C4-2B (cell line): ENCODE measurements at regions not wholly inside any gene's neighbourhood (a gene's known extent, or its start where the extent isn't known, plus 50 kb on each side); places are given as distances from the start of the nearest gene placed in this dataset.
"Not testable (repeated sequence)": the region's sequence is repeated elsewhere in the genome, so short reads cannot be mapped to it uniquely, and the experiment has no call there.

ENCODE experiments used
- H3K27ac ChIP-seq: fragments of 450-650 bp; 2 replicates; pipeline ENCODE4 v1.5.1; 2017
- ZFX ChIP-seq: fragments of 450-650 bp; IDR thresholded peaks from 2 replicates; pipeline ENCODE4 v1.6.1; 2017
- TF ChIP-seq, protein P1 (sequence below): fragments of 450-650 bp; conservative IDR thresholded peaks from 2 replicates; pipeline ENCODE4 v1.5.1; 2017; ENCODE audit warnings: mild to moderate bottlenecking

DNA sequence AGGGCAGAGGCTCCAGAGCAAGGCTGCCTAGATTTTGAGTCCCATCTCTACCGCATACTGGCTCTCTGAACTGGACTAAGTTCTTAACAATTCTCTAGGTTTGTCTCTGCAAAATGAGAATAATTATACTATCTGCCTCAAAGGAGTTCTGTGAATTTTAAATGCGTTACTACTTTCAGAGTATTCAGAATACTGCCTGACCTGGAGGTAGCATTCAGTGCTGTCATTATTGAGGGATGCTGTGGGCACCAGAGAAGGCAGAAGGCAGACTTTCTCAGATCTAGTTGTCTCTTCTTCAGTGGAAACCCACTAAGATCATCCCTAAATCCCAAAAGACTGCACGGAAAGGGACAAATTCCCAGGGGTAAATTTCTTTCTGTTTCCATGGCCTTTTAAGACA lies 147.4 kb upstream of the RORA start:
- TF ChIP-seq ZFX: no peak
- TF ChIP-seq, protein P1, sequence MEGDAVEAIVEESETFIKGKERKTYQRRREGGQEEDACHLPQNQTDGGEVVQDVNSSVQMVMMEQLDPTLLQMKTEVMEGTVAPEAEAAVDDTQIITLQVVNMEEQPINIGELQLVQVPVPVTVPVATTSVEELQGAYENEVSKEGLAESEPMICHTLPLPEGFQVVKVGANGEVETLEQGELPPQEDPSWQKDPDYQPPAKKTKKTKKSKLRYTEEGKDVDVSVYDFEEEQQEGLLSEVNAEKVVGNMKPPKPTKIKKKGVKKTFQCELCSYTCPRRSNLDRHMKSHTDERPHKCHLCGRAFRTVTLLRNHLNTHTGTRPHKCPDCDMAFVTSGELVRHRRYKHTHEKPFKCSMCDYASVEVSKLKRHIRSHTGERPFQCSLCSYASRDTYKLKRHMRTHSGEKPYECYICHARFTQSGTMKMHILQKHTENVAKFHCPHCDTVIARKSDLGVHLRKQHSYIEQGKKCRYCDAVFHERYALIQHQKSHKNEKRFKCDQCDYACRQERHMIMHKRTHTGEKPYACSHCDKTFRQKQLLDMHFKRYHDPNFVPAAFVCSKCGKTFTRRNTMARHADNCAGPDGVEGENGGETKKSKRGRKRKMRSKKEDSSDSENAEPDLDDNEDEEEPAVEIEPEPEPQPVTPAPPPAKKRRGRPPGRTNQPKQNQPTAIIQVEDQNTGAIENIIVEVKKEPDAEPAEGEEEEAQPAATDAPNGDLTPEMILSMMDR: no peak

DNA sequence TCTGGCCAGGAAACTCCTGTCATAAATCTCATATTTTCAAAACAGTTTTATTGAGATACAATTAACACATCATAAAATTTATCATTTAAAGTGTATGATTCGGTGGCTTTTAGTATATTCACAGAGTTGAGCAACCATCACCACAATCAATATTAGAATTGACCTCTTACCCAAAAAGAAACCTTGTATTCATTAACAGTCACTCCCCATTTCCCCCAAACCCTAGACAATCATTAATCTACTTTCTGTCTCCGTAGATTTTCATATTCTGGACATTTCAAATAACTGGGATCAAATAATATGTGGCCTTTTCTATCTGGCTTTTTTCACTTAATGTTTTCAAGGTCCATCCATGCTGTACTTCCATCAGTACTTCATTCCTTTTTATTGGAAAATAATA lies 145.7 kb upstream of the RORA start:
- H3K27ac ChIP-seq: no peak overlapping the region
- no peak for TF ChIP-seq ZFX
- TF ChIP-seq, protein P1: no peak

More for the DNA sequence above, 147.4 kb upstream of the RORA start:
- H3K27ac ChIP-seq: no peak overlapping the region

DNA sequence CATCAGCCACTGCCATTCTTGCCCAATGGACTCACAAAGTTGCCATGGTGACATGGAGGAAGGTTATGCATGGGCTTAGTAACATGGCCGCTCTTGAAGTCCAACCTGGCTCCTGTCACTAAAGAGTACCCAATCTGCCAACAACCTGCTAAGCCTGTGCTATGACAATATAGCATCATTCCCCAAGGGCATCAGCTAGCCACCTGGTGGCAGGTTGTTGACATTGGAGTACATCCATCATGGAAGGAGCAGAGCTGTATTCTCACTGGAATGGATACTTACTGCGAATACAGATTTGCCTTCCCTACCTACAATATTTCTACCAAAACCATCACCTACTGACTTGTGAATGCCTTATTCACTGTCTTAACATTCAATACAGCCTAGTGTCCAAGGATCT lies 138.9 kb upstream of the RORA start:
- TF ChIP-seq, protein P1: peak; percentile 53
- no peak for TF ChIP-seq ZFX
- no peak overlapping the region for H3K27ac ChIP-seq

DNA sequence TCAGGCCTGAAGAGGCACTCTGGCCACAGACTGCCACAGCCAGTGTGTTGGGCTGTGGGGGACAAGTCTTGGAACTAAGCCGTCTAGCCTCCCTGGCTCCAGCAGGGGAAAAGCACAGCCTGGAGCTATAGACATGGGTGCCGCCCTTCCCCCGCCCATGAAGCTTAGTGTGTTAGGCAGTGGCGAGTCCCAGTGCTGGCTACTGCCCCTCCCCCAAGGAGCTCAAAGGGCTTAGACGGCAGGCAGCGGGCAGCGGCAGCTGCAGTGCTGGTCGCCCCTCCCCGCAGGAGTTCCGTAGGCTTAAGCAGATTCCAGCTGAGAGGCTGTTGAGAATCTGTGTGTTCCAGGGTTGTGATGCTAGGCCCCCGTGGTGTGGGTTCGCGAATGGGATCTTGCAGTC lies 135.8 kb upstream of the RORA start:
- TF ChIP-seq, protein P1: no peak
- TF ChIP-seq ZFX: no peak

DNA sequence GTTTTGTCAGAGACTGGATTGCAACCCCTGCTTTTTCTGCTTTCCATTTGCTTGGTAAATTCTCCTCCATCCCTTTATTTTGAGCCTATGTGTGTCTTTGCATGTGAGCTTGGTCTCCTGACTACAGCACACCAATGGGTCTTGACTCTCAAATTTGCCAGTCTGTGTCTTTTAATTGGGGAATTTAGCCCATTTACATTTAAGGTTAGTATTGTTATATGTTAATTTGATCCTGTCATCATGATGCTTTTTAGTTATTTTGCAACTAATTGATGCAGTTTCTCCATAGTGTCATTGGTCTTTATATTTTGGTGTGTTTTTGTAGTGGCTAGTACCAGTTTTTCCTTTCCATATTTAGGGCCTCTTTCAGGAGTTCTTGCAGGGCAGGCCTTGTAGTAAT lies 133.8 kb upstream of the RORA start:
- not testable (repeated sequence) for H3K27ac ChIP-seq

More for the DNA sequence above, 135.8 kb upstream of the RORA start:
- H3K27ac ChIP-seq: no peak overlapping the region

DNA sequence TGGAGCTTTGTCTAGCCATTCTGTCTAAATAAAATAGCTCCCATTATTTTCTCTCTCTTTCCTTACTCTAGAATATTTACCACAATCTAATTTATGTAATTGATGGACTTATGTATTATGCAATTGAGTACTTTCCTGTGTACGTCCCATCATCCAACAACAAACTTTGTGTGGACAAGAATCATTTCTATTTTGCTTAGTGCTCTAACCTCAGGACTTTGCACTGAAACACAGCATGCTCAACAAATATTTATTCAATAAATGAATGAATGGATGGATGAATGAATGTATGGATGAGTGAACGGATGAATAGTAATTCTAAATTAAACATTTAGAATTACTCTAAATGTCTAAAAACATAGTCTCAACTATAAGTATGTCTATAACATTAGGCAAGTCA lies 115.2 kb upstream of the RORA start:
- TF ChIP-seq ZFX: no peak
- TF ChIP-seq, protein P1: no peak
- no peak overlapping the region for H3K27ac ChIP-seq

DNA sequence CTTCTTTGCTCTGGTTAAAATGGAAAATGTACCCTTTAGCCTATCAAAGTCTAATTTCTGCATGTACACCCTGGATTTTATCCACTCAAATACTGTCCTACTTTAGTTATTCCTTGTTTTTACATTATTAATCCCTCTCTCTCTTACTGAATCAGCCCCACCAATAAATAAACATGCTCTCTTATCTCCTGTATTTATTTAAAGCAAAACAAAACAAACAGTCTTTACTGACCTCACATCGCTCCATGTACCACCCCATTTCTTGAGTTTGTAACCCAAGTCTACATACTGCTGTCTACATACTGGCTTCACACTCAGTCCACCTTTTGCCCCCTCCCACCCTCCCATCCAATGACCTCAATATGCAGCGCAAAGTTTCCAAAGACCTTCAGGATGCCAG lies 113.3 kb upstream of the RORA start:
- TF ChIP-seq, protein P1: no peak
- TF ChIP-seq ZFX: no peak
- no peak overlapping the region for H3K27ac ChIP-seq

DNA sequence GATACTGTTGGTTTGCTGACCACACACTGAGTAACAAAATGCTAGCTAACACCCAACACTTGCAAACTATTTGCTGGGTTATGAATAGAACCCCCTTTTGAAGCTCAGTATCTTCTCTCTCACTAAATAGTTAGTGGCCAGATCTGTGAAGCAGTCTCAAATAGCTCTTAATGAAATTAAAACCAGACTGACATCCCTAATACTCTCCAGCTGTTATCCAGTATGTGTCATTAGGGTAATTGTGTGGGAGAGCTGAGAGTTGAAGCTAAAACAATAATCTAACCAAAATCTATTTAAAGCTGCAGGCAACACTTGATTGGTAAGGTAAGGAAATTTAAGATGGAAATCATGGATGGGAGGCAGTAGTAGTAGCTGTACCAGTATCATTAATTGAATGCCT lies 110.4 kb upstream of the RORA start:
- no peak for TF ChIP-seq ZFX
- TF ChIP-seq, protein P1: no peak
- H3K27ac ChIP-seq: no peak overlapping the region
